HG03175 (cell line): ENCODE measurements at regions not wholly inside any gene's neighbourhood (a gene's known extent, or its start where the extent isn't known, plus 50 kb on each side); places are given as distances from the start of the nearest gene placed in this dataset.
"Not testable (repeated sequence)": the region's sequence is repeated elsewhere in the genome, so short reads cannot be mapped to it uniquely, and the experiment has no call there.

Experiments used
- ATAC-seq: cut with Tn5 transposase; IDR thresholded peaks from one replicate; pipeline ENCODE4 v1.9.1; 2021; ENCODE audit warnings: mild to moderate bottlenecking, moderate library complexity; ENCODE audit not compliant: unreplicated experiment

- ATAC-seq = no peak
Measured at GRCh38 chr20:48385527-48385926, 442.3 kb downstream of the PREX1 start.

- ATAC-seq = no peak
Measured at GRCh38 chr20:48385114-48385513, 442.7 kb downstream of the PREX1 start.

GRCh38 chr20:48384147-48384818 lies 443.5 kb downstream of the PREX1 start:
- no peak for ATAC-seq

GRCh38 chr20:48383252-48383651 lies 444.5 kb downstream of the PREX1 start:
- ATAC-seq = no peak

GRCh38 chr20:48382304-48382703 lies 445.5 kb downstream of the PREX1 start:
- no peak for ATAC-seq

- no peak for ATAC-seq
Measured at GRCh38 chr20:48381353-48382120, 446.3 kb downstream of the PREX1 start.

- no peak for ATAC-seq
Measured at GRCh38 chr20:48380661-48381060, 447.1 kb downstream of the PREX1 start.

GRCh38 chr20:48378976-48379675 lies 448.7 kb downstream of the PREX1 start:
- no peak for ATAC-seq

GRCh38 chr20:48377940-48378339 lies 449.9 kb downstream of the PREX1 start:
- ATAC-seq = no peak

- ATAC-seq = no peak
Measured at GRCh38 chr20:48375804-48376203, 452.0 kb downstream of the PREX1 start.

- no peak for ATAC-seq
Measured at GRCh38 chr20:48374991-48375595, 452.7 kb downstream of the PREX1 start.

- ATAC-seq = not testable (repeated sequence)
Measured at GRCh38 chr20:48374031-48374907, 453.5 kb downstream of the PREX1 start.

GRCh38 chr20:48373555-48373934 lies 454.3 kb downstream of the PREX1 start:
- no peak for ATAC-seq

- ATAC-seq = not testable (repeated sequence)
Measured at GRCh38 chr20:48372851-48373554, 454.8 kb downstream of the PREX1 start.

GRCh38 chr20:48371211-48371610 lies 456.6 kb downstream of the PREX1 start:
- no peak for ATAC-seq

- ATAC-seq = not testable (repeated sequence)
Measured at GRCh38 chr20:48368580-48369021, 459.2 kb downstream of the PREX1 start.

GRCh38 chr20:48367541-48368358 lies 460.0 kb downstream of the PREX1 start:
- ATAC-seq = not testable (repeated sequence)

- no peak for ATAC-seq
Measured at GRCh38 chr20:48366230-48366629, 461.6 kb downstream of the PREX1 start.
